HG03064 (cell line): ENCODE measurements at regions not wholly inside any gene's neighbourhood (a gene's known extent, or its start where the extent isn't known, plus 50 kb on each side); places are given as distances from the start of the nearest gene placed in this dataset.
"Not testable (repeated sequence)": the region's sequence is repeated elsewhere in the genome, so short reads cannot be mapped to it uniquely, and the experiment has no call there.

ENCODE experiments used
- ATAC-seq: cut with Tn5 transposase; IDR thresholded peaks from one replicate; pipeline ENCODE4 v1.9.1; 2021; ENCODE audit warnings: low read depth; ENCODE audit not compliant: unreplicated experiment

DNA sequence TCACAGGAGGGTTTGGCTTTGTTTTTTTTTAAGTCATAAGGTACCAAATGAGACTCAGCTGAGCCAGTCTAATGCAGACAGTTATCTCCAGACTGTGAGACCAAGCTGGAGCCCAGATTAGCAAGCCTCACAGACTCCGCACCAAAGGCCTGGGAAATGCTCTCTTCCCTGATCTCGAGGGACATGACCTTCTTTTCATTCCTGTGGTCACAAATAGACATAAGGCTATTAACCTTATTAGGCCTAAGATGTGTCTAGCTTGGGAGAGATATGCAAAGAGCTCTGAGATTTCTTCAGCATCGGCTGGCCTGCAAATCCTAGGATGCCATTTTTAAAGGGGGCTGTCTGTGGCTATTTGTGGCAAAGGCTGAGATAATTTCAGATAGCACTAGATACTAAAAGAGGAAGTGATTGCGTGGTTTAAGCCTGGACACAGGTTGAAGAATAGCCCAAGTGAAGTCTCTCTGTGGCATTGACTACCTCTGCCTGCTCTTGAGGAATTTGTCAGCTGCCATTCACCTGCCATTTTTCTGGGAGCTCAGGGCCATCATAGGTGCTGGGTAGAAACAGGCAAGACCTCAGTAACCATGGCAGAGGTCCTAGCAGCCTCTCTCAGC lies 301.3 kb downstream of the SIPA1L2 start:
- ATAC-seq = no peak

DNA sequence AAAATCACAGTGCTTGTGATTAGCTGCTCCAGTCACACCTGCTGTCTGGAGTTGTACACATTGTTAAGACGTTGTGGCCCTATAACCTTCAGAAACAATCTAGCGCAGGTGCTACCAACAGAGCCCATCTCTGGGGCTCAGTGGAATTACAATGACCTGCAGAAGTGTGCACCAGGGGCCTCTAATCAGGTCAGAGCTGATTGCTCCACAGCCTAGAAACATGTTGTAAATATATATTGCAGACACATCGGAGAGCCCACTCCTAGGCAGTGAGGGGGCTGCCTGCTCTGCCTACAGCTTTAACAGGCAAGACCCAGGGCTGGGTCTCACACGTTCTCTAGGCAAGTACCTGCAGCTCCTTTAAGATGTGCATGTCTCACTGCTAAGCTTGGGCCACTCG lies 302.0 kb downstream of the SIPA1L2 start:
- ATAC-seq = no peak

DNA sequence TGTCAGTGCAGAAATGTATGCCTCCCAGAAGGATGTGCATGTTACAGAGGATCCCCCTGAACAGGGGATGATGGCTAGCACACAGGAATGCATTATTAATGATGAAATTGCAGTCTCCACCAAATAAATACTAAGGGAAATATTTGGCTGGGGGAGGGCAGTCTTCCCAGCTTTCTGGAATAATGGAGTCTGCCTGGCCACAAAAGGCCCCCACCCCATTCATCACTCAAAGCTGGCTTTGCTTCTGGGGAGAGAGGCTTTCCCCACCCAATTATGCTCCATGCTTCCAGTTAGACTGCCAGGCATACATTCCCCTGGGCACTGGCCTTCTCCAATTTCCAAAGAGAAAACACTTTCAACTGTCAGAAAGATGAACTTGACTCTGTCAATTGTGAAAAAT lies 302.7 kb downstream of the SIPA1L2 start:
- ATAC-seq = no peak

DNA sequence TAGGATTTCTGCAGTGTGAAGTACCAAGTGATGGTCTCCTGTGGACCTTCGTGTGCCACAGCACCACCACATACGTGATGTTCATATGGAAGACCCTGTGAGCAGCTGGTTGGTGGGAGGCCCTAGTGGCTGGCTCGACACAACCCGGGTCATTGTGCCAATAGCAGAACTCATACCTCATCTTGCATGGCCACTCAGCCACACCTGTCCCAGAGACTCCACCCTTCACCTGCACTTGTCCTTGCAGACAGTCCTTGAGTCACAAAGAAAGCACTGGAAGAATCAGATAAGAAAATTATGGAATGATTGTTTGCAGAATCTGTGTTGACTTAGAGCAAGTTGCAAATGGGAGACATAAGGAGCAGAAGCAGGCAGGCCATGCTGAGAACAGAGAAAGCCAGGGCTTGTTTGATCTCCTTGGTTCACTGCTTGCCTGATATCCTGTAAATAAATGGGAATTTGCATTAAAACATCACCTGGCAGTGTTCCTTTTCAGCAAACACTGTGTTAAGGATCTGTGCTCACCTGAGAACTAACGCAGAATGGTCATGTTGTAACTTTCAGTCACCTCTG lies 307.7 kb downstream of the SIPA1L2 start:
- ATAC-seq = no peak

DNA sequence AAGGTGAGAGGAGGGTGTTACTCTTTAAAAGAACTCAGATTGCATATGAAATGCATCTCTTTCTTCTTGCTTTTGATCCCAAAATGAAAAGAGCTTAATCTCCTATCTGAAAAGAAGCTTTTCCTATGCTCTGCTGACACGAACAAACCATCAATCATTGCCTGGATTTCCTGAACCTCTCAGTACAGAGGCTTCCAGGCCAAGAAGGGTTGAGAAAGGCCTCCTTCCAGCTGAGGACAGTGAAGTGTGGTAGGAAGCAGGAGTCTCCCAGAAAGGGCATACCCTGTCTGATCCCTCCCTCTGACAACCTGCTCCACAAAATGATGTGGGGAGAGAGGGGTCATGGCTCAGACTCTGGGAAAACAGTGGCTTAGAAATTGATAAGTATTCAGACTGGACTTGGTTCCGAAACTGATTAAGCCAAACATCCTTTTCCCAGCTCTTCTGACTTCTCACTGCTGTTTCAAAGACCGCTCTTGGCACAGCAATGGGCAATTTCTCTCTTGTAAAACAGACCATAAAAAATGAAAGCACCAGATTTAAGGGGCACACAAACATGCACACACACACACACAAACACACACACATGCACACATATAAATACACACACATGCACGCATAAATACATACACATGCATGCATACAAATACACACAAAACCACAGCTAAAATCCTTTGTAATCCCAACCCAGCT lies 310.3 kb downstream of the SIPA1L2 start:
- ATAC-seq = no peak

DNA sequence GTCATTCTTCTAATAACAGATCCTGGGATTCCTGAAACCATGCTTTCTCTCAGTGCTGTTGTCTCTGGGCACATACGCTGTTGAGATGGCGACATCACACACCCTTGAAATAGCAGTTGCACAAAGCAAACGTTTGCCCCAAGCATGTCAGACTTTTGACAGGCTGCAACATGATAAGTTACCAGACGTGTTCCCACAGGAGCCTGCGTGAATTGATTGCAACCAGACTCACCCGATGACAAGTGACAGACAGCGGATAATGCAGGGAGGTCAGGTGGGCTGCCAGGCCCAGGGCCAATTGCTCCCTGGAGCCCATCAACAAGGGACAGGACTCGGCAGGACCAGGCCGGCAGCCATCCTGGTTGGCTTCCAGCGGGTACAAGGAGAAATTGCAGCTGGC lies 310.9 kb downstream of the SIPA1L2 start:
- no peak for ATAC-seq

DNA sequence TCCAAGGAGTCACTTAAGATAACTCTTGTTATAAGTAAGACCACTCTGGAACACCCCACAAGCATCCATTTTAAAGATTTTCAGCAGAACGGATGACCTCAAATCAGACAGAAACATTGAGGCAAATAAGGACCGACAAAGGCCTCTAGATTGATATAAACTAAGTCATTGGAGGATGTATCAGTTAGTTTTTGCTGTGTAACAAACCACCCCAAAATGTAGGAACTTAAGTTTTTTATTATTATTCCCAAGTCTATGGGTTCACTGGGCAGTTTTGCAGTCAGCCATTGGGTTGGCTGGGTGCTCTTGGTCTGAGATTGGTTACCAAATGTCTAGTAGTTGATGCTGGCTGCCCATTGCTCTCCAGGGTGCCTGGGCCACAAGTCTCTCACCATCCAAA lies 311.8 kb downstream of the SIPA1L2 start:
- ATAC-seq = no peak

DNA sequence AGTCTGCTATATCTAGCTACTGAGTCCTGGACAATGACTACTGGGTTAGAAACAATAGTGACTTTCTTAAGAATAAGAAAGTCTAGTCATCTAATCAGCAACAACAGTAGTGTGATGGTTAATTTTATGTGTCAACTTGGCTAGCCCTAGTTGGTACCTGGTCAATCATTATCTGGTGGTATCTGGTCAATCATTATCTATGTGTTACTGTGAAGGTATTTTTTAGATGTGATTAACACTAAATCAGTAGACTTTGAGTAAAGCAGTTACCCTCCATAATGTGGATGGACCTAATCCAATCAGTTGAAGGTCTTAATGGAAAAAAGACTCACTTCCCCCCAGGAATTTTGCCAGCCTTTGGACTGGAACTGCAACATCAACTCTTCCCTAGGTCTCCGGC lies 312.6 kb downstream of the SIPA1L2 start:
- no peak for ATAC-seq

DNA sequence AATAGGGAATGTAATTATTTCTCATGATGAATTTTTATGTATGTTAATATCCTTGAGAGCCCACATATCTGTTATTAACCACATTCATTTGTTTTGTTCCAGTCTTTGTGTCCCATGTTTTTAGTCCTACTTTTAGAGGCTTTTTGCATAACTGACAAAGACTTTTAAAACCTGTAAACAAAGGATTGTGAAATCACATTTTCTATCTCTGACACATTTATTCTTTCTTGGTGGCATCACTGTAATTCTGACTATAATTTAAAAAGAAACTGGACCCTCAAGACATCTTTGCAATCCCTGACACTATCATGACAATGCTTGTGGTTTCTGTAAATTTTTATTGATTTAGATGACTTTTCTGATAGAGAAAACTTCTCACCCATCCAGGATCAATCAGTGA lies 313.1 kb downstream of the SIPA1L2 start:
- ATAC-seq = no peak

DNA sequence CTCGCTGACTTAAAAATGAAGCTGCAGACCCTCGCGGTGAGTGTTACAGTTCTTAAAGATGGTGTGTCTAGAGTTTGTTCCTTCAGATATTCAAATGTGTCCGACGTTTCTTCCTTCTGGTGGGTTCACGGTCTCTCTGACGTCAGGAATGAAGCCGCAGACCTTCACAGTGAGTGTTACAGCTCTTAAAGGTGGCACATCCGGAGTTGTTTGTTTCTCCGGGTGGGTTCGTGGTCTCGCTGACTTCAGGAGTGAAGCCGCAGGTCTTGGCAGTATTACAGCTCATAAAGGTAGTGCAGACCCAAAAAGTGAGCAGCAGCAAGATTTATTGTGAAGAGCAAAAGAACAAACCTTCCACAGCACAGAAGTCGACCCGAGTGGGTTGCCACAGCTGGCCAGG lies 316.1 kb downstream of the SIPA1L2 start:
- not testable (repeated sequence) for ATAC-seq

DNA sequence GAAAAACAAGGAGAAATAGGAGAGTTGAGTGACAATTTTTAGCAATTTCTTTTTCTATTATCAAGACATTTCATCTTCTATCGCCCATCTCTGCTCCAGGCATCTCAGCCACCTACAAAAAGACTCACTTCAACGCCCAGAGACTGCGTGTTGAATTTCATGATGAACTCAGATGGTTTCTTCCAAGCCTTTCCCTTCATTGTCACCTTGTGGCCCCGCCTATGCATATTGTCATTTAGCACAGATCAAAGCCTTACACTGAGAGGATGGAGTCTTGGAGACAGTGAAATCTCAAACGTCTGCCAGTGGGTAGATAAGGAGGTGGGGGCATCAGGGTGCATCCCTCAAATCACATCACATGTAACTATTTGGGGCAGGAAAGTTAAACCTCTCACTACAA lies 319.4 kb downstream of the SIPA1L2 start:
- ATAC-seq = no peak

DNA sequence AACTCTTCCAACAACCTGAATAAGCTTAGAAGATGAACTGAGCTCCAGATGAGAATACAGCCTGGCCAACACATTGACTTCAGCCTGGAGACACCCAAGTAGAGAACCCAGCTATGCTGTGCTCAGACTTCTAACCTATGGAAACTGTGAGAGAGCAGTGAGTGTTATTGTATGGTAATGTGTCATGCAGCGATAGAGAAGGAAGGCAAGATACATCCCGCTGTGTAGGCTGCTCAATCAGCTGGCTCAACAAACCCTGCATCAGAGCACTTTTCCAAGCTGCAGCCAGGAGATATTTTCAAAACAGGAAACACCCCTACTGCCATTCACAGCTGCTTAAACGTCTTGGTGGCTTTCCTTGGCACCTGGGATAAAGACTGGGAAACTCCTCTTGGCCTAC lies 321.3 kb downstream of the SIPA1L2 start:
- ATAC-seq = no peak

DNA sequence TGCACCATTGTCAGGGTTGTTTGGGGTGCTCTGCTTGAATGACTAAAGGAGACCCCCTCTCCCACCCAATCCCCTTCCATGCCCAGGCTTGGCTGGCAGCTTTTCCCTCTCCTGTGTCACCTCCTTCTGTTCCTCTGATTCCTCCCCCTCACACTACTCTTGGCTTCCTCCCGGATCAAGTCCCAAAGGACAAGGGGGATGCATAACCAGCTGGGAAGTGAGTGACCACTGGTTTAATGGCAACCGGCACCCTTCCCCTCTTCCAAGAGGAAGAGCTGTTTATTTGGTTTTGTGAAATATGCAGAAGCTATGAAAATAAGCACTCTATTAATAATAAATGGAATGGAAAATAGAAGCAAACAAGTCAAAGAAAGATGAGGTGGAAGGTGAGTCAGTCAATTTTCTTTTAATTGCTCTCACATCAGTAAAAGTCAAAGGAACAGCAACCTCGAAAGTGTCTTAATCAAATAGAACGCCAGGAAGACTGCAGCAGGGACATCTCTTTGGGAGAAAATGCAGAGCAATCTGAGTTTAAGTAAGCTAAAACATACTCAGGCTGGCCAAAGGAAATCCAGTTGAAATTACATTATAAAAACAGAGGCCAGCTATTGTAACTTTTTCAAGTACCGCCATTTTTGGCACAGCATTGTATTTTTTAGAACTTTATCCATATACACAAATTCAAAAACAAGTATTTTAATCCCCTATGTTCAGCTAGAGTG lies 322.5 kb downstream of the SIPA1L2 start:
- ATAC-seq = no peak

DNA sequence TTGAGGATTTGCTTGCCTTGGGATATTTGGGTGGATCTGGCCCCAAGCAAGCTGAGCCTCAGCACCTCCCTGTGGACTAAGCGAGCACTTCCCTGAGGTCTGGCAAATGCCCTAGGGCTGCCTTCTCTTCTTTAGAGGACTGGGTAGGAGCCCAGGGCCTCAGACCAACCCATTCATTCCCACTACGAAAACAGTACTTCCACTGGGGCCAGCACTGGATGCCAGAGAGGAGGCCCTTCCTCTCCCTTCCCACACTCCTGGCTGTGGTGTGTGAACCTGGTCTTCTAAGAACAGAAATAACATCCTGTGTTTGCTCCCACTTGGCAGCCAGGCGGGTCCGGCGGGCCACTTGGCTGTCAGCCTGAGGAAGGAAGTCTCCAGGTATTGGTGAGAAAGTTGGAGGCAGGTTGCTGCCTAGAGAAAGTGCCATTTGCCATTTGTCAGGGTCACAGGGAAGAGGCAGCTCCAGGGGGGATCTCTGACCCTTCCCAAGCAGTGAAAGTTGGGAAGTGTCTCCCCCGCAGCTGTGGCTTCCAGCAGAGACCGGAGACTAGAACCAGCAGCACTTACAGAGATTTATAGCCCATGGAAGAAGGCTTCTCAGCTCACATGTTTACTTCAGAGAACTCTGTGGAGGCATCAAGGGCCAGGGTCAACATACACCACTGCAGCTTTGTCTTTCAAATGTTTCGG lies 323.5 kb downstream of the SIPA1L2 start:
- no peak for ATAC-seq

DNA sequence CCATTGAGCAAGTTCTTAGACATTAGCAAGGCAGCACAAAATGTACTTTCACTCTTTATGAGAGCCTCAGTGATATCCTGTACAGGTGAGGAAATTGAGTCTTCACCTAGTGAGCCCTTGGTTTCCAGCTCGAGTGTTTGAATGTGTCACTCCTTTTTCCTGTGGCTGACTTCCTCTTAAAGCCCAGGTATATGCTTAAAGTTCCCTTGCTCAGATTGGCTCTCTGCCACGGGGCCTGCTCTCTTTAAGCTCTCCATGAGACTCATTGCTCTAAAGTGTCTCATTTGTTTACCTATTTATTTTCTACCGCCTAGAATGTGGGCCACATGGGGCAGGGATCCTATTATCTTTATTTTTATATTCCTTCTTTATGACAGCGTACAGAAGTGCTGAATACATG lies 324.9 kb downstream of the SIPA1L2 start:
- ATAC-seq = no peak

DNA sequence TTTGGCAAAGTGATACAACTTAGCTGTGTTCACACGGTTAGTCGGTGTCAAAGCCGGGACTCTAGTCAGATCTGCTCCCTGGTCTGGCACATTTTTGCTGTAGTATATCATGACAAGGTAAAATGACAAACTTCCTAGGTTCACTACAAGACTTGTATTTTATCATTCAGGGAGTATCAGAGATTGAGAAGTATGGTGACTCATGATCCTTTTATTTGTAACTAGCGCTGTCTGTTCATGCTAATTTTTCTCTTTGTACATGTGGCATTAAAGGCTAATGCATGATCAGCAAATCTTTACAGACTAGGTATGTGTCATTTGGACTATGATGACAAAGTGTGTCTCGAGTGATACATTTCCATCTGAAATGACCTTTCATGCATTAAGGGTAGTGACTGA lies 326.7 kb downstream of the SIPA1L2 start:
- ATAC-seq = no peak

DNA sequence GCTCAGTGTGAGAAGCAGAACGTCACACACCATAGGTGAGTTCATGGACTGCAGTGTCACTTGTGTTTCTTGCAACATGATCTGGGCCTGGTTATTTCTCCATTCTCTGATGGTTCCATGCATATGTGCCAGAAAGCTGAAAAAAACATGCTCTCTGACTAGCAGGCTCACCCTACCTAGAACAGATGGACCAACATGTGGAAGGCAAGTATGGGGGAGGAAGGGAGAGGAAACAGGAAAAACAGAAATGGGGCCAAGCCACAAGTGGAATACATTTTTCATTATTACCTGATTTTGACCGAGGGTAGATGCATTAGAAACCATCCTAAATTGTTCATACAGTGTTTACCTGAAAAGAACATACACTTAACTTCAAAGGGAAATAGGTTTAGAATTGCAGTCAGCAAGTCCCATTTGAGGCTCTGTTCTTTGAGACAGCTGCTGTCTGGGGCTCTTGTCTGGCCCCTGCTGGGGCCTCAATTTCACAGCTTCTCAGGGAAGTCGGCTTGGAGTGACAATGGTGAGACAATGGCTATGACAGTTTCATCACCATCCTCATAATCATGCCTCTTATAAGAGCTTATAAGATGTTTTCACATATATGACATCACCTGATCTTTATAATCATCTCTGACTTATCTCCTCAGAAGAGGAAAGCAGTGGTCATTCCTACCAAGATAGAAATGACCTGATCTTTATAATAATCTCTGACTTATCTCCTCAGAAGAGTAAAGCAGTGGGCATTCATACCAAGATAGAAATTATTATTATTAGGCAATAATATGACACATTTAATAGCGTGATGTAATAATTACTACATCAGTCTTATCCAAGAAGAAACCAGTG lies 327.3 kb downstream of the SIPA1L2 start:
- ATAC-seq = no peak

DNA sequence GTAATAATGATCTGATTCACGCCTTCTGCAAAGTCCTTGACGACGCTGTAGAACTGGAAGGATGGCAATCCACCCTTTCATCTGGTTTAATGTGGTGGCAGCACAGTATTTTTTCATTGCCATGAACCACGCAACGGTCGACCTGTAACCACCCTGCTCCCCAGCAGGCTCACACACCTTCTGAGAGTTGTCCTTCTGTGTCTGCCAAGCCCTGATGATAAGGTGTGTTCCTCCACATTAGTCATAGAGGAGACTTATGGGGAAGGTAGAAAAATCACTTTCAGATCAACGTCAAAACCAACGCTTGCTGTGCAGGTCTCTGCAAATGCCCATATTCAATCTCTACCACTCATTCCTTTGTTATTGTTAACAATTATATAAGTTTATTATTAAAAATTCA lies 328.7 kb downstream of the SIPA1L2 start:
- no peak for ATAC-seq

DNA sequence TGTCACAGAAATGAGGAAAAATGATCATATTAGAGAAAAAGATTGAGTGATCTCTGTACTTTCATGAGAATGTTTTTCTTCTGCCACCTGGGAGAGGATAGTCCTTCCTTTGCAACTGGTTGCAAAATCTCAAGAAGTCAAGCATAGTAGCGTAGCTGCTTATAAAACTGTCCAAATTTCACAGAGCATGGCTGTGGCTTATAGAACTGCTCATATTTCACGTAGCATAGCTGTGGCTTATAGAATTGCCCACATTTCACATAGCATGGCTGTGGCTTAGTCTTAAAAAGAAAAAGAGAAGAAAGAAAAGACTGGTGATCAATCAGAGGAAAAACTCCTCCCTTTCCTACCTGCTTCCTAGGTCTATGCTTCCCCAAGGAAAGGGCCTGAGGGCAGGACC lies 329.5 kb downstream of the SIPA1L2 start:
- no peak for ATAC-seq

DNA sequence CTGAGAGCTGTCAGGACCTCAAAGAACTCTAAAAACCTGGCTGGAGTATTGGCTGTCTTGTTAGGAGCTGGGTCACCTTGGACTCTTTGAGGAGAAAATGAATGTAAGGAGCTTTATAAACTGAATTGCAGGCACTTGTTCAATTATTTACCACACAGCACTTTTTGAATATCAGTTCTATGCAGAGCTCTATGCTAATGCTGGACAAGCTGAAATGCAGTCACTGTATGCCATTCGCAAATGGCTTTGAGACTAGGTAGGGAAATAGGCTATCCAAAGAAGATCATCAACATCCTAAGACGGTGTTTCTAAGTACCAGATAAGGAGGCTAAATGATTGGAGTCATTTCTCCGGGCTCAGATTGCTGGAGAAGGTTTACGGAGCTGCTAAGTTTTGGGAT lies 333.5 kb downstream of the SIPA1L2 start:
- no peak for ATAC-seq
